Vagina (tissue), 2 donors: ENCODE measurements at regions not wholly inside any gene's neighbourhood (a gene's known extent, or its start where the extent isn't known, plus 50 kb on each side); places are given as distances from the start of the nearest gene placed in this dataset.

Experiments used
- DNase-seq, 2 donors: peaks; one replicate each; pipeline ENCODE4 v3.0.0-alpha.2; 2017; ENCODE audit errors: extremely low spot score in 2 of 2
- H3K27ac ChIP-seq: fragments of 200-600 bp; sonication (generic); one replicate; pipeline ENCODE4 v1.5.1; 2019
- H3K27me3 ChIP-seq: fragments of 200-600 bp; sonication (generic); one replicate; pipeline ENCODE4 v1.5.1; 2019
- H3K36me3 ChIP-seq, 2 donors: fragments of 200-600 bp; sonication (generic); one replicate each; pipeline ENCODE4 v1.5.1; 2017 to 2019
- H3K4me1 ChIP-seq: fragments of 200-600 bp; sonication (generic); one replicate; pipeline ENCODE4 v1.5.1; 2019
- H3K4me3 ChIP-seq, 2 donors: fragments of 200-600 bp; sonication (generic); 1 replicate in 1 of 2; 2 replicates in 1 of 2; pipeline ENCODE4 v1.5.1; 2016 to 2019
- H3K9me3 ChIP-seq: fragments of 200-600 bp; sonication (generic); one replicate; pipeline ENCODE4 v1.5.1; 2019
- POLR2A ChIP-seq, 2 donors: fragments of 450-650 bp; IDR thresholded peaks; one replicate each; pipeline ENCODE4 v1.6.1; 2017; ENCODE audit warnings: antibody characterized with exemption in 2 of 2, mild to moderate bottlenecking in 2 of 2, moderate library complexity in 2 of 2
- POLR2AphosphoS5 ChIP-seq, 2 donors: sonication (generic); formaldehyde crosslinking; IDR thresholded peaks; one replicate each; pipeline ENCODE4 v1.9.0; 2017; ENCODE audit warnings: antibody characterized with exemption in 2 of 2, mild to moderate bottlenecking in 2 of 2, low read depth in 1 of 2; ENCODE audit not compliant: insufficient read depth in 1 of 2
- intact Hi-C: fragments of 100-400 bp; cut with DNase I; formaldehyde crosslinking; loops from one replicate; pipeline ENCODE4 v1.15.1; 2023
- TF ChIP-seq, protein P1 (sequence below), 3 experiments: fragments of 450-650 bp in 2 of 3; fragments of 200-600 bp in 1 of 3; sonication (generic) in 1 of 3; IDR thresholded peaks; one replicate each; pipeline ENCODE4 v1.5.1; 2017 to 2019; ENCODE audit warnings: antibody characterized with exemption in 3 of 3, mild to moderate bottlenecking in 2 of 3, moderate library complexity in 2 of 3

DNA sequence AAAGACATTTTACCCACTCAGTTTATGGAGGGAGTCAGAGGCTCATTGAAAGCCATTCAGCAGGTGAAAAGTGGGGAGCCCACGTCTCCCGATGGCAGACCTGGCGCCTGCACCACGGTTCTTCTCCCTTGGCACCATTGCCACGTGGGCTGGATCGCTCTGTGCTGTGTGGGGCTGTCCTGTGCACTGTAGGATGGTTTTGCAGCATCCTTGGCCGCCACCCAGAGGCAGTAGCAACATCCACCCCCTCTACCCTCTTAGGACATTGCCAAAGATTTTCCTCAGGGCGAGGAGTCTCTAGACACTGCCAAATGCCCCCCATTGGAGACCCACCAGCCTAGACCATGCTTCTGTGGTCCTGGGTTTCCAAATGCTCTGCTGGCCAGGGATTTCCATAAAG lies 60.2 kb downstream of the SYNE3 start:
- intact Hi-C loops, result no loop called here
- TF ChIP-seq, protein P1, sequence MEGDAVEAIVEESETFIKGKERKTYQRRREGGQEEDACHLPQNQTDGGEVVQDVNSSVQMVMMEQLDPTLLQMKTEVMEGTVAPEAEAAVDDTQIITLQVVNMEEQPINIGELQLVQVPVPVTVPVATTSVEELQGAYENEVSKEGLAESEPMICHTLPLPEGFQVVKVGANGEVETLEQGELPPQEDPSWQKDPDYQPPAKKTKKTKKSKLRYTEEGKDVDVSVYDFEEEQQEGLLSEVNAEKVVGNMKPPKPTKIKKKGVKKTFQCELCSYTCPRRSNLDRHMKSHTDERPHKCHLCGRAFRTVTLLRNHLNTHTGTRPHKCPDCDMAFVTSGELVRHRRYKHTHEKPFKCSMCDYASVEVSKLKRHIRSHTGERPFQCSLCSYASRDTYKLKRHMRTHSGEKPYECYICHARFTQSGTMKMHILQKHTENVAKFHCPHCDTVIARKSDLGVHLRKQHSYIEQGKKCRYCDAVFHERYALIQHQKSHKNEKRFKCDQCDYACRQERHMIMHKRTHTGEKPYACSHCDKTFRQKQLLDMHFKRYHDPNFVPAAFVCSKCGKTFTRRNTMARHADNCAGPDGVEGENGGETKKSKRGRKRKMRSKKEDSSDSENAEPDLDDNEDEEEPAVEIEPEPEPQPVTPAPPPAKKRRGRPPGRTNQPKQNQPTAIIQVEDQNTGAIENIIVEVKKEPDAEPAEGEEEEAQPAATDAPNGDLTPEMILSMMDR (IDR thresholded peaks at IDR 0.05), result no peak
- TF ChIP-seq POLR2A (IDR thresholded peaks at IDR 0.05) (no peak), POLR2AphosphoS5 (IDR thresholded peaks at IDR 0.05; ENCODE audit: insufficient read depth in 1 of 2, low read depth in 1 of 2) (no peak)
- no peaks in the 10 kb centered on the region for H3K27me3 ChIP-seq

DNA sequence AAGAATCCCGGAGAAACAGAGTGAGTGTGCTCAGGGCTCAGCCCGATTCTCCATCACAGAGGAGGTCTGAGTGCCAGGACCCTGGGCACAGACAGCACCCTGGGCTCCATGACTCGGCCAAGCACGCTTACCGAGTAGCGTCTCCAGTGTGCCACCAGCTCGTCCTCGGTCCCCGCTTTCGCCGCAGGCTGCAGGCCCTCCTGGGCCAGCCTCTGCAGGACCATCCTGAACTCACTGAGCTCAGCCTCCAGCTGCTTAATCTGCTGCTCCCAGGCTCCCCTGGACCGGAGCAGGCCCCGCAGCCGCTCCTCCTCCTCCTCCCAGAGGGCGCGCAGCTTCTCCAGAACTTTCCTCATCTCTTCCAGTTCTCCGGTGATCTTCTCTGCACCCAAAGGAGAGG lies 61.2 kb downstream of the SYNE3 start:
- H3K27ac ChIP-seq, result no peak overlapping the region
- no peaks in the 10 kb centered on the region for H3K27me3 ChIP-seq
- no peak overlapping the region for H3K4me3 ChIP-seq
- intact Hi-C loops, result no loop called here
- H3K9me3 ChIP-seq, result no peaks in the 10 kb centered on the region
- TF ChIP-seq POLR2A (IDR thresholded peaks at IDR 0.05) (no peak), POLR2AphosphoS5 (IDR thresholded peaks at IDR 0.05; ENCODE audit: insufficient read depth in 1 of 2, low read depth in 1 of 2) (no peak)
- TF ChIP-seq, protein P1 (IDR thresholded peaks at IDR 0.05), result no peak
- H3K4me1 ChIP-seq, result no peaks in the 10 kb centered on the region
- peaks cover 0 to 31% of the 10 kb centered on the region in 2 donors for H3K36me3 ChIP-seq
- DNase-seq, result no peak

More for the DNA sequence above, 60.2 kb downstream of the SYNE3 start:
- H3K4me1 ChIP-seq, result peaks cover 10% of the 10 kb centered on the region
- no peak for DNase-seq
- no peak overlapping the region for H3K27ac ChIP-seq
- no peak overlapping the region for H3K4me3 ChIP-seq
- no peaks in the 10 kb centered on the region for H3K9me3 ChIP-seq
- peaks cover 0 to 21% of the 10 kb centered on the region in 2 donors for H3K36me3 ChIP-seq

DNA sequence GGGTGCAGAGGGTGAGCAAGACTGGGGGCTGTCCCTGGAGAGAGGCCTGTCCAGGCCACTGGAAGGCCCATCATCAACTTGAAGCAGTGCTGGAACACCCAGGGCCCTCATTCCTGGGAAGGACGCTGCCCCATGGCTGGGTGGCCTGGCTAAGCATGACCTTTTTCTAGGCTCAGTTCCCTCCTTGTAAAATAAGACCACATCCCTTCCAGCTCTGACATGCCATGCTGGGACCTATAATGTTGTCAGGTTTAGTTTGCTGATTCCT lies 62.8 kb downstream of the SYNE3 start:
- Histone ChIP-seq H3K36me3 (peaks cover 0 to 47% of the 10 kb centered on the region in 2 donors), H3K9me3 (no peaks in the 10 kb centered on the region), H3K4me1 (no peaks in the 10 kb centered on the region), H3K4me3 (no peak overlapping the region), H3K27me3 (no peaks in the 10 kb centered on the region), H3K27ac (no peak overlapping the region)
- no peak for DNase-seq
- TF ChIP-seq, protein P1 (IDR thresholded peaks at IDR 0.05), result no peak
- TF ChIP-seq POLR2A (IDR thresholded peaks at IDR 0.05) (no peak), POLR2AphosphoS5 (IDR thresholded peaks at IDR 0.05; ENCODE audit: insufficient read depth in 1 of 2, low read depth in 1 of 2) (no peak)
- intact Hi-C loops, result no loop called here

DNA sequence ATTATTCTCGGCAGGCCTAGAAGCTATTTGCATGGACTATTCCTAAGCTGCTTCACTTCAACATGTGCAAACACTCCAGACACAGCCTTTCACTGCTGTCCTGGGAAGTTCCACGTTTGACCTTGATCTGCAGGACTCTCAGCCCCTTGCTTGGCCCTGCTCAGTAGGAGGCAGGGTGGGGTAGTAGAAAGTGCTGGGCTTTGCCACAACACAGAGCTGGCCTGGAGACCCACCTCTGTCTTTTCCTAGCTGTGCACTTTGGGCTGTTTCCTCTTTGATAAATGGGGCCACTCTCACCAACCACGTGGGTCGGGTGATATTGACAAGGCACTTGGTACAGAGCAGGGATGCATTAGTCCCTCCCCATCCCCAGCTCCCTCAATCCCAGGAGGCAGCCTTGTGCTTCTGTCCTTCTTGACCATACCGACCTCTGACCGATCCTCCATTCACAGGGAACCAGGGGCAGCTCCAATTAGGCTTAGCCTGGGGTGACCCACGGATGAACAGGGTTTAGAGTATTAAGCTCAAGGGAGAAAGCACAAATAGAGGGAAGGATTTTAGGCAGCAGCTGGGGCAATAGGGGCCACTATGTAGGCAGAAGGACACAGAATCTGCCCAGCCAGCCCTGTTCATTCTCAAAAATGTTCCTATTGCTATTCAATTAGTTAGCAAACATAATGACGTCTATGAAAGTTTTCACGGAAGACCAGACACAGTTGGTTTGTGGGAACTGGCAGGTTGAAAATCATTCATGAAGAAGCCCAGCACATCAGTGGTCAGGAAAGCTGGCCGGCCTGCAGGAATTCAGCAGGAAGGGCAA lies 63.3 kb downstream of the SYNE3 start:
- peaks cover 0 to 49% of the 10 kb centered on the region in 2 donors for H3K36me3 ChIP-seq
- H3K9me3 ChIP-seq, result no peaks in the 10 kb centered on the region
- H3K27ac ChIP-seq, result no peak overlapping the region
- intact Hi-C loops, result no loop called here
- no peak for DNase-seq
- TF ChIP-seq, protein P1 (IDR thresholded peaks at IDR 0.05), result no peak
- TF ChIP-seq POLR2A (IDR thresholded peaks at IDR 0.05), result no peak
- TF ChIP-seq POLR2AphosphoS5 (IDR thresholded peaks at IDR 0.05; ENCODE audit: insufficient read depth in 1 of 2, low read depth in 1 of 2), result no peak
- no peaks in the 10 kb centered on the region for H3K4me1 ChIP-seq
- no peak overlapping the region for H3K4me3 ChIP-seq
- H3K27me3 ChIP-seq, result no peaks in the 10 kb centered on the region

DNA sequence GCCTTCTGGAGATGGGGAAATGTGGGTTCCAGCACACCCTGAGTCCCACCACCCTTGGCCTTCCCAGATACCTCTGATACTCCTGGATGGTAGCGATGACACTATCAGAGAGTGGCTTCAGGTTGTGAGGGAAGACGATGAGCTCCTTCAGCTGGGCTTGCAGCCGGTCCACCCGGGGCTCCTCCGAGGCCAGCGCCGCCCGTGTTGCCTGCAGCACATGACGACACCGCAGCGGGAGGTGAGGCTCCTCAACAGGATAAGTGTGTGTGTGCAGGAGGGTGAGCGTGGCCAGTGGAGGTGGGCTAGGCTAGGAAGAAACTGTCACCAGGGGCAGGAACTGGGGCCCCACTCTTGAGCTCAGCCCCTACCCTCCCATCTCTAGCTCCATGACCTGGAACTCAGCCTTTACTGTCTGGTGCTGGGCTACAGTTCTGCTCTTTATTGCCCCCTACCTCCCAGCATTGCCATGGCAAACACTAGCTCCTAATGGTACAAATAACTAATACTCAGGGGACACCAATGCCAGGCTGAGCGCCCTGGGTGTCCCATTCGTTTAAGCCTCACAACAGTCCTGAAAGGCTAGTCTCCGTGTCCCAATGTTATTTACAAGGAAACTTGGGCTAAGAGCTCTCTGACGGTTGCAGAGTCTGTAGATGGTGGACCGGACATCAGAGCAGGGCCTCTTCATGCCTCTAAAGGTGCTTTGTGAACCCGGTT lies 64.1 kb downstream of the SYNE3 start:
- Histone ChIP-seq H3K36me3 (peaks cover 0 to 55% of the 10 kb centered on the region in 2 donors), H3K27me3 (no peaks in the 10 kb centered on the region), H3K4me3 (no peak overlapping the region), H3K4me1 (no peaks in the 10 kb centered on the region), H3K27ac (no peak overlapping the region), H3K9me3 (no peaks in the 10 kb centered on the region)
- intact Hi-C loops, result no loop called here
- no peak for DNase-seq
- TF ChIP-seq, protein P1 (IDR thresholded peaks at IDR 0.05), result no peak
- no peak for TF ChIP-seq POLR2A (IDR thresholded peaks at IDR 0.05)
- TF ChIP-seq POLR2AphosphoS5 (IDR thresholded peaks at IDR 0.05; ENCODE audit: insufficient read depth in 1 of 2, low read depth in 1 of 2), result no peak
